ENCODE measurements at regions not wholly inside any gene's neighbourhood (a gene's known extent, or its start where the extent isn't known, plus 50 kb on each side); places are given as distances from the start of the nearest gene placed in this dataset.

- DNase-seq (ENCODE audit: low read depth) = no peak
- H3K4me3 ChIP-seq (ENCODE audit: low read depth, low read length) = no peak overlapping the region
- no peak for TF ChIP-seq CTCF (conservative IDR thresholded peaks at IDR 0.05; ENCODE audit: low read depth, low read length)
Measured at GRCh38 chr17:79438058-79438457, 172.8 kb downstream of the RBFOX3 start.

GRCh38 chr17:79437081-79437480 is 173.8 kb downstream of the RBFOX3 start:
- TF ChIP-seq CTCF (conservative IDR thresholded peaks at IDR 0.05; ENCODE audit: low read depth, low read length) = no peak
- no peak overlapping the region for H3K4me3 ChIP-seq (ENCODE audit: low read depth, low read length)
- no peak for DNase-seq (ENCODE audit: low read depth)

DNA sequence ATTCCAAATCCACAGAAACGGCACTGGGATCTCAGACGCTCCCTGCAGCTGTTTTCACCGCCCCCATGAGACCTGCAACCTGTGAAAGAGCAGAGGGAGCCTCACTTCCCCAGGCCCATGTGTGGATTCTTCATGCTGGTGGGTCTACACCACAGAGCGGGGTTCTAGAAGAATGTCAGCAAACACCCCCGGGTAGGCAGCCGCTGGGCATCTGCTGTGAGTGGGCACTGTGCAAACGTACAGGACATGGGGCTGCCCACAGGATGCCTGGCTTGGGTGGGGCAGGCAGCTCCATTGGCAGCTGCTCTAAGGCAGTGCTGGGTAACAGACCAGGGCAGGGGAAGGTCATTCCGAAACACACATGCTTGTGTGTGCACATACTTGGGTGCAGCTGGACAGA is 174.9 kb downstream of the RBFOX3 start:
- no peak overlapping the region for H3K4me3 ChIP-seq (ENCODE audit: low read depth, low read length)
- DNase-seq (ENCODE audit: low read depth) = no peak
- TF ChIP-seq CTCF (conservative IDR thresholded peaks at IDR 0.05; ENCODE audit: low read depth, low read length) = no peak

GRCh38 chr17:79435296-79435695 is 175.6 kb downstream of the RBFOX3 start:
- DNase-seq (ENCODE audit: low read depth) = no peak
- H3K4me3 ChIP-seq (ENCODE audit: low read depth, low read length) = no peak overlapping the region
- no peak for TF ChIP-seq CTCF (conservative IDR thresholded peaks at IDR 0.05; ENCODE audit: low read depth, low read length)

DNA sequence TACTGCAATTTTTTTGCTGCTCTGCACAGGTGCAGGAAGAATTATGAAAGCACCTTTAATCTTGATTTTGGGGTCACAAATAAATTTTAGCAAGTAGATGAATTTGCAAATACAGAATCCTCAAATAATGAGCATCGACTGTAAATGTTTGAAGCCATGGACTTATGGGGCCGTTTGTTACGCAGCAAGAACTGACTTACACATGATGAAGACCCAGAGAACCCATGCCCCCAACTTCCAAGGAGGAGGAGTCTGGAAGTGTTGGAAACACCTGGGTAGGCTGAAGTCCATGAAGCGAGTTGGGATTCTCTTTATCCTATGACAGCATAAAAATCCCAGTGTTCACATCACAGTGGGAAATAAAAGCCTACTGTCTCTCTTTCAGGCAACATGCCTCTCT is 176.6 kb downstream of the RBFOX3 start:
- no peak for DNase-seq (ENCODE audit: low read depth)
- H3K4me3 ChIP-seq (ENCODE audit: low read depth, low read length) = no peak overlapping the region

GRCh38 chr17:79433379-79433778 is 177.5 kb downstream of the RBFOX3 start:
- no peak for DNase-seq (ENCODE audit: low read depth)
- no peak overlapping the region for H3K4me3 ChIP-seq (ENCODE audit: low read depth, low read length)
- no peak for TF ChIP-seq CTCF (conservative IDR thresholded peaks at IDR 0.05; ENCODE audit: low read depth, low read length)

More for the DNA sequence above, 176.6 kb downstream of the RBFOX3 start:
- TF ChIP-seq CTCF (conservative IDR thresholded peaks at IDR 0.05; ENCODE audit: low read depth, low read length) = no peak

- TF ChIP-seq CTCF (conservative IDR thresholded peaks at IDR 0.05; ENCODE audit: low read depth, low read length) = no peak
- DNase-seq (ENCODE audit: low read depth) = no peak
- H3K4me3 ChIP-seq (ENCODE audit: low read depth, low read length) = no peak overlapping the region
Measured at GRCh38 chr17:79431175-79431574, 179.7 kb downstream of the RBFOX3 start.

All from epithelial cell of proximal tubule (primary cell).